ENCODE measurements at regions not wholly inside any gene's neighbourhood (a gene's known extent, or its start where the extent isn't known, plus 50 kb on each side); places are given as distances from the start of the nearest gene placed in this dataset.

GRCh38 chr12:5369298-5369697, 62.6 kb upstream of the NTF3 start:
- Histone ChIP-seq H4K20me1 (ENCODE audit: insufficient read depth) (no peaks in the 10 kb centered on the region), H3K4me3 (ENCODE audit: low read depth in 2 of 2, low read length in 1 of 2) (no peak overlapping the region), H3K27ac (ENCODE audit: low read depth in 2 of 2, low read length in 1 of 2) (no peak overlapping the region), H3K9ac (no peak overlapping the region), H3K9me2 (no peaks in the 10 kb centered on the region), H3K4me1 (ENCODE audit: control insufficient read depth in 1 of 2, insufficient read depth in 2 of 2, low read depth in 1 of 2, low read length in 1 of 2) (no peaks in the 10 kb centered on the region), H3K27me3 (ENCODE audit: insufficient read depth) (no peaks in the 10 kb centered on the region), H2AFZ (ENCODE audit: low read depth) (no peak overlapping the region), H3K9me3 (no peaks in the 10 kb centered on the region), H3K79me2 (ENCODE audit: insufficient read depth) (no peaks in the 10 kb centered on the region), H3F3A (replicated peaks; ENCODE audit: insufficient read depth) (no peaks in the 10 kb centered on the region), H3K4me2 (no peak overlapping the region), H3K36me3 (replicated peaks in 1 of 2; ENCODE audit: control insufficient read depth in 1 of 2, insufficient read depth in 2 of 2, low read length in 1 of 2) (no peaks in the 10 kb centered on the region)
- no peak for DNase-seq
- CTCF ChIA-PET: no interaction called here
- 62% methylated on average over 6 of the region's 6 CpGs for WGBS (ENCODE audit: low lambda C conversion rate)
- TF ChIP-seq REST (IDR thresholded peaks at IDR 0.05; ENCODE audit: low read depth, low read length) (no peak), FOXJ3 (CRISPR knock-in tag; IDR thresholded peaks at IDR 0.05) (no peak), YY1 (IDR thresholded peaks at IDR 0.05; ENCODE audit: low read depth) (no peak), RAD21 (IDR thresholded peaks at IDR 0.05; ENCODE audit: low read length) (no peak), FOXM1 (IDR thresholded peaks at IDR 0.05; ENCODE audit: low read depth) (no peak), PBX3 (IDR thresholded peaks at IDR 0.05) (no peak), EZH2phosphoT487 (IDR thresholded peaks at IDR 0.05; ENCODE audit: borderline replicate concordance, low read depth) (no peak), TAF1 (IDR thresholded peaks at IDR 0.05; ENCODE audit: borderline replicate concordance, low read depth, low read length) (no peak), IRF3 (IDR thresholded peaks at IDR 0.05; ENCODE audit: low read depth, low read length) (no peak), TEAD4 (IDR thresholded peaks at IDR 0.05; ENCODE audit: borderline replicate concordance, insufficient read depth) (no peak)
- POLR2A ChIA-PET: no interaction called here

GRCh38 chr12:5371631-5372030, 60.3 kb upstream of the NTF3 start:
- H3K4me2 ChIP-seq: no peak overlapping the region
- CTCF ChIA-PET: interaction anchor here (1.2 kb wide), 1 partner anchor 71 kb away, joined by 3 read pairs; no protein-coding TSS in a partner anchor

More at GRCh38 chr12:5371631-5372030, 60.3 kb upstream of the NTF3 start:
- Histone ChIP-seq H4K20me1 (ENCODE audit: insufficient read depth) (no peaks in the 10 kb centered on the region), H3K9me2 (no peaks in the 10 kb centered on the region), H3K9me3 (no peaks in the 10 kb centered on the region), H3K36me3 (replicated peaks in 1 of 2; ENCODE audit: control insufficient read depth in 1 of 2, insufficient read depth in 2 of 2, low read length in 1 of 2) (no peaks in the 10 kb centered on the region), H3K79me2 (ENCODE audit: insufficient read depth) (no peaks in the 10 kb centered on the region), H3K4me3 (ENCODE audit: low read depth in 2 of 2, low read length in 1 of 2) (no peak overlapping the region), H3K27me3 (ENCODE audit: insufficient read depth) (no peaks in the 10 kb centered on the region), H2AFZ (ENCODE audit: low read depth) (no peak overlapping the region), H3F3A (replicated peaks; ENCODE audit: insufficient read depth) (no peaks in the 10 kb centered on the region), H3K27ac (ENCODE audit: low read depth in 2 of 2, low read length in 1 of 2) (no peak overlapping the region), H3K4me1 (ENCODE audit: control insufficient read depth in 1 of 2, insufficient read depth in 2 of 2, low read depth in 1 of 2, low read length in 1 of 2) (no peaks in the 10 kb centered on the region), H3K9ac (no peak overlapping the region)
- no peak for DNase-seq
- TF ChIP-seq TCF12 (IDR thresholded peaks at IDR 0.05) (no peak), JUND (IDR thresholded peaks at IDR 0.05) (no peak), FOSL2 (IDR thresholded peaks at IDR 0.05; ENCODE audit: borderline replicate concordance, low read depth) (no peak), RCOR1 (IDR thresholded peaks at IDR 0.05; ENCODE audit: low read length) (no peak), CHD2 (IDR thresholded peaks at IDR 0.05; ENCODE audit: low read length, partially characterized antibody) (no peak), USF1 (IDR thresholded peaks at IDR 0.05; ENCODE audit: borderline replicate concordance, low read depth) (no peak), TEAD4 (IDR thresholded peaks at IDR 0.05; ENCODE audit: borderline replicate concordance, insufficient read depth) (no peak), CTCF (IDR thresholded peaks at IDR 0.05) (no peak), YY1 (IDR thresholded peaks at IDR 0.05; ENCODE audit: low read depth) (no peak), MXI1 (IDR thresholded peaks at IDR 0.05; ENCODE audit: low read depth, low read length) (no peak), GATA2 (CRISPR knock-in tag; IDR thresholded peaks at IDR 0.05) (no peak), PBX3 (IDR thresholded peaks at IDR 0.05) (no peak), FOXJ3 (CRISPR knock-in tag; IDR thresholded peaks at IDR 0.05) (no peak)
- POLR2A ChIA-PET: no interaction called here
- WGBS (ENCODE audit: low lambda C conversion rate): 63% methylated on average over 3 of the region's 3 CpGs
